Spleen (tissue), 11 donors: ENCODE measurements at regions not wholly inside any gene's neighbourhood (a gene's known extent, or its start where the extent isn't known, plus 50 kb on each side); places are given as distances from the start of the nearest gene placed in this dataset.

Source experiments
- DNase-seq: peaks from one replicate; pipeline ENCODE4 v3.0.0-alpha.2; 2020
- H3K27ac ChIP-seq, 8 donors: fragments of 200-600 bp; sonication (generic) in 7 of 8; 1 replicate in 4 of 8; 2 replicates in 4 of 8; pipeline versions ENCODE4 v1.5.0 to v1.8.0; 2016 to 2021; ENCODE audit warnings: inconsistent platforms in 4 of 8, mild to moderate bottlenecking in 4 of 8, moderate library complexity in 1 of 8
- H3K27me3 ChIP-seq, 7 donors: fragments of 200-600 bp; sonication (generic) in 6 of 7; replicated peaks in 1 of 7; 1 replicate in 4 of 7; 2 replicates in 3 of 7; pipeline versions ENCODE4 v1.5.0 to v1.8.0; 2016 to 2021; ENCODE audit warnings: inconsistent platforms in 3 of 7, mild to moderate bottlenecking in 1 of 7
- H3K36me3 ChIP-seq, 6 donors: fragments of 200-600 bp; sonication (generic) in 5 of 6; 1 replicate in 4 of 6; 2 replicates in 2 of 6; pipeline versions ENCODE4 v1.5.0 to v1.8.0; 2016 to 2021; ENCODE audit warnings: inconsistent platforms in 2 of 6
- H3K4me1 ChIP-seq, 6 donors: fragments of 200-600 bp; sonication (generic) in 5 of 6; 1 replicate in 3 of 6; 2 replicates in 3 of 6; pipeline versions ENCODE4 v1.5.0 to v1.8.0; 2016 to 2021; ENCODE audit warnings: inconsistent platforms in 3 of 6
- H3K4me3 ChIP-seq, 8 donors: fragments of 200-600 bp; sonication (generic) in 7 of 8; 1 replicate in 4 of 8; 2 replicates in 4 of 8; pipeline versions ENCODE4 v1.5.0 to v1.8.0; 2016 to 2021; ENCODE audit warnings: inconsistent platforms in 4 of 8, mild to moderate bottlenecking in 4 of 8, moderate library complexity in 2 of 8
- H3K9me3 ChIP-seq, 8 donors: fragments of 200-600 bp; sonication (generic) in 7 of 8; 1 replicate in 4 of 8; 2 replicates in 4 of 8; pipeline versions ENCODE4 v1.5.0 to v1.8.0; 2016 to 2021; ENCODE audit warnings: inconsistent platforms in 4 of 8
- CTCF ChIP-seq, 11 experiments: fragments of 200-600 bp in 7 of 11; fragments of 450-650 bp in 4 of 11; sonication (generic) in 4 of 11; IDR thresholded peaks in 8 of 11; conservative IDR thresholded peaks in 3 of 11; 1 replicate in 7 of 11; 2 replicates in 4 of 11; pipeline versions ENCODE4 v1.4.0 to v1.8.0; 2016 to 2021; ENCODE audit warnings: antibody characterized with exemption in 11 of 11, inconsistent platforms in 4 of 11, mild to moderate bottlenecking in 1 of 11
- POLR2A ChIP-seq, 3 donors: fragments of 450-650 bp; IDR thresholded peaks; one replicate each; pipeline ENCODE4 v1.5.1; 2017; ENCODE audit warnings: antibody characterized with exemption in 3 of 3, mild to moderate bottlenecking in 1 of 3
- POLR2AphosphoS5 ChIP-seq, 3 donors: sonication (generic); formaldehyde crosslinking; IDR thresholded peaks; one replicate each; pipeline ENCODE4 v1.5.1; 2017; ENCODE audit warnings: antibody characterized with exemption in 3 of 3
- WGBS, 5 donors: extraction: QIAGEN DNeasy Blood & Tissue Kit in 3 of 5; methylation state at CpG; one replicate each; pipeline versions ENCODE4 v1.1.5 to v1.1.7; 2013 to 2018; 5-methylcytosine and 5-hydroxymethylcytosine counted together
- intact Hi-C: fragments of 100-400 bp; cut with DNase I; formaldehyde crosslinking; loops from one replicate; pipeline ENCODE4 v1.15.0; 2023; ENCODE audit warnings: low total_unique reads
- donor health status: healthy with polysubstance abuse.
- donor health status: DM: no; HTN: no; CAD: no; lungs with moderate emphysema.
- donor health status: DM: no; HTN: no; CAD: no.
- donor health status: Bipolar disorder and iron deficiency.
- donor health status: healthy.
- donor health status: DM: no; HTN: no; CAD: no.
- donor health status: DM: yes; HTN: yes; CAD: no.

- Histone ChIP-seq H3K36me3 (no peaks in the 10 kb centered on the region), H3K27me3 (no peaks in the 10 kb centered on the region), H3K27ac (no peak overlapping the region), H3K4me1 (no peaks in the 10 kb centered on the region), H3K4me3 (no peak overlapping the region), H3K9me3 (peaks cover 0 to 12% (median 0%) of the 10 kb centered on the region in 8 donors)
- no peak for DNase-seq
- WGBS, 5 donors, result 78 to 92% (median 87%) methylated on average over 6 of the region's 6 CpGs
- TF ChIP-seq CTCF (IDR thresholded peaks at IDR 0.05 in 8 of 11, conservative IDR thresholded peaks at IDR 0.05 in 3 of 11) (no peak), POLR2A (IDR thresholded peaks at IDR 0.05) (no peak), POLR2AphosphoS5 (IDR thresholded peaks at IDR 0.05) (no peak)
- intact Hi-C loops, result no loop called here
These were observed 157.4 kb downstream of the FBXO15 start for GRCh38 chr18:73990258-73990657.

GRCh38 chr18:73987247-73987980 is 160.2 kb downstream of the FBXO15 start:
- intact Hi-C loops, result no loop called here
- H3K36me3 ChIP-seq, result no peaks in the 10 kb centered on the region
- WGBS, 5 donors, result 92 to 96% (median 92%) methylated on average over 2 of the region's 2 CpGs

GRCh38 chr18:73986711-73987110 is 160.9 kb downstream of the FBXO15 start:
- Histone ChIP-seq H3K27ac (no peak overlapping the region), H3K36me3 (no peaks in the 10 kb centered on the region), H3K4me1 (no peaks in the 10 kb centered on the region), H3K27me3 (no peaks in the 10 kb centered on the region), H3K4me3 (no peak overlapping the region), H3K9me3 (peaks cover 0 to 12% (median 0%) of the 10 kb centered on the region in 8 donors)
- WGBS, 5 donors, result 83 to 90% (median 86%) methylated on average over 3 of the region's 3 CpGs
- TF ChIP-seq POLR2AphosphoS5 (IDR thresholded peaks at IDR 0.05), result no peak
- no peak for TF ChIP-seq POLR2A (IDR thresholded peaks at IDR 0.05)
- no peak for TF ChIP-seq CTCF (IDR thresholded peaks at IDR 0.05 in 8 of 11, conservative IDR thresholded peaks at IDR 0.05 in 3 of 11)
- no peak for DNase-seq
- intact Hi-C loops, result no loop called here

More at GRCh38 chr18:73987247-73987980, 160.2 kb downstream of the FBXO15 start:
- no peaks in the 10 kb centered on the region for H3K4me1 ChIP-seq
- TF ChIP-seq POLR2A (IDR thresholded peaks at IDR 0.05), result no peak
- TF ChIP-seq CTCF (IDR thresholded peaks at IDR 0.05 in 8 of 11, conservative IDR thresholded peaks at IDR 0.05 in 3 of 11), result no peak
- TF ChIP-seq POLR2AphosphoS5 (IDR thresholded peaks at IDR 0.05), result no peak
- no peaks in the 10 kb centered on the region for H3K27me3 ChIP-seq
- no peak overlapping the region for H3K4me3 ChIP-seq
- no peak overlapping the region for H3K27ac ChIP-seq
- DNase-seq, result no peak
- peaks cover 0 to 12% (median 0%) of the 10 kb centered on the region in 8 donors for H3K9me3 ChIP-seq

- Histone ChIP-seq H3K4me1 (no peaks in the 10 kb centered on the region), H3K4me3 (no peak overlapping the region), H3K9me3 (peaks cover 0 to 12% (median 0%) of the 10 kb centered on the region in 8 donors), H3K36me3 (no peaks in the 10 kb centered on the region), H3K27me3 (no peaks in the 10 kb centered on the region), H3K27ac (no peak overlapping the region)
- intact Hi-C loops, result no loop called here
- no peak for DNase-seq
- WGBS, 5 donors, result 62 to 92% (median 68%) methylated on average over 2 of the region's 2 CpGs
- TF ChIP-seq CTCF (IDR thresholded peaks at IDR 0.05 in 8 of 11, conservative IDR thresholded peaks at IDR 0.05 in 3 of 11), result no peak
- no peak for TF ChIP-seq POLR2AphosphoS5 (IDR thresholded peaks at IDR 0.05)
- TF ChIP-seq POLR2A (IDR thresholded peaks at IDR 0.05), result no peak
These were observed 161.6 kb downstream of the FBXO15 start for GRCh38 chr18:73985855-73986625.
